GM12864 (cell line): ENCODE measurements at regions not wholly inside any gene's neighbourhood (a gene's known extent, or its start where the extent isn't known, plus 50 kb on each side); places are given as distances from the start of the nearest gene placed in this dataset.

ENCODE experiments used
- DNase-seq: peaks from one replicate; pipeline ENCODE4 v3.0.0-alpha.2; 2011; ENCODE audit warnings: low read depth
- H3K4me3 ChIP-seq: 2 replicates; pipeline ENCODE4 v1.5.1; 2011; ENCODE audit warnings: mild to moderate bottlenecking, low read depth, low read length, control low read depth
- TF ChIP-seq, protein P1 (sequence below): IDR thresholded peaks from 2 replicates; pipeline ENCODE4 v1.5.1; 2011; ENCODE audit warnings: low read depth, mild to moderate bottlenecking, moderate library complexity, low read length, control low read depth, inconsistent platforms; ENCODE audit errors: missing control alignments

DNA sequence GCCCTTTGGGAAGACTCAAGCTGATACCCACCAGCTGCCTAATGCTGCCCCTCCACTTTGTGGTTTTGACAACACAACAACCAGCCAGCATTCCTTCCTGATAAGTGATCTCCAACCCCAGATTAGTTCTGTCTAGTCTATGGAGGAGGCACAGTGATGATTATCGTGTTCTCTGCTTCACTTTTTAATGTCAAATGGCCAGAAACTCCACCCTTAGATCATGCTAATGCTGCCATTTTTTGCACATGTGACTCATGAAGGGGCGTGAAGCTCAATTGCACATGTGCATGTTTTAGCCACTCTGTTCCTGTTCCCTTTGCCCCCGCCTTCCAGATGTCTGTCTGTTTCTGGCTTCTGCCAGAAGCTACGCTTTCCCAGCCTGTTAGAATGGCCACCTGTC lies 199.8 kb downstream of the COG6 start:
- H3K4me3 ChIP-seq, result no peak overlapping the region
- TF ChIP-seq, protein P1, sequence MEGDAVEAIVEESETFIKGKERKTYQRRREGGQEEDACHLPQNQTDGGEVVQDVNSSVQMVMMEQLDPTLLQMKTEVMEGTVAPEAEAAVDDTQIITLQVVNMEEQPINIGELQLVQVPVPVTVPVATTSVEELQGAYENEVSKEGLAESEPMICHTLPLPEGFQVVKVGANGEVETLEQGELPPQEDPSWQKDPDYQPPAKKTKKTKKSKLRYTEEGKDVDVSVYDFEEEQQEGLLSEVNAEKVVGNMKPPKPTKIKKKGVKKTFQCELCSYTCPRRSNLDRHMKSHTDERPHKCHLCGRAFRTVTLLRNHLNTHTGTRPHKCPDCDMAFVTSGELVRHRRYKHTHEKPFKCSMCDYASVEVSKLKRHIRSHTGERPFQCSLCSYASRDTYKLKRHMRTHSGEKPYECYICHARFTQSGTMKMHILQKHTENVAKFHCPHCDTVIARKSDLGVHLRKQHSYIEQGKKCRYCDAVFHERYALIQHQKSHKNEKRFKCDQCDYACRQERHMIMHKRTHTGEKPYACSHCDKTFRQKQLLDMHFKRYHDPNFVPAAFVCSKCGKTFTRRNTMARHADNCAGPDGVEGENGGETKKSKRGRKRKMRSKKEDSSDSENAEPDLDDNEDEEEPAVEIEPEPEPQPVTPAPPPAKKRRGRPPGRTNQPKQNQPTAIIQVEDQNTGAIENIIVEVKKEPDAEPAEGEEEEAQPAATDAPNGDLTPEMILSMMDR, result no peak
- DNase-seq, result no peak

DNA sequence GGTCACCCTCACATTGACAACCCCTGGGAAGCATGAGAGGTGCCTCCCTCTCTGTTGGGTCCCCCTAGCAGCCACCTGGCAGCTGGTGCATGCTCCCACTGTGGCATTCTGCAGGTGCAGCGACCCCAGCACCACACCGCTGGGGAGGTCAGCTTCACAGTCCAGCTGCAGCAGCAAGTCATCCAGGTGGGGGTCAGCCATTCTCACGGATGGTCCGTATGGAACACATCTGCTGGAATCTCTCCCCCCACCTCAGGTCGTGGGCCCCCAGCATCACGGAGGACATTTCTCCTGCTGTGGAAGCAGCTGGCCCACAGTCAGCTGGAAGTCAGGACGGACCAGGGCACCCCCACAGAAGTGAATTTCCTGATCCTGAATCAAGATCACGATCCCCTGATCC lies 201.3 kb downstream of the COG6 start:
- TF ChIP-seq, protein P1, result no peak
- no peak for DNase-seq
- no peak overlapping the region for H3K4me3 ChIP-seq

DNA sequence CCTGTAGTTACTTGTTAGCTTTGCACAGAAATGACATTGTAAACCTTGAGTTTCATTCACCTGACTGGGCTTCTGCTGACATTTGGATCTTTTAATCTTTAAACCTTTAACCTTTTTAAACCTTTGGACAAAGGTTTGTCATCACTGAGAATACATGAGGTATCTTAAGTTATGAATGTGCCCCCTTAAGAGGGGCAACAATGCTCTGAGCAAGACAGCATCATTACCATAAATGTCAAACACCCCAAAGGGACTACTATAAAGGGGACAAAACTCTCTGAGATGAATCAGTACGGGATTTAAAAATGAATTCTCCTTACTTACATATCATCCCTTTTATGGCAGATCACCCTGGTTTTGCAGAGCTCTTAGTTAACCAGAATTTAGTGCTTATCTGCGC lies 203.3 kb downstream of the COG6 start:
- DNase-seq, result no peak
- TF ChIP-seq, protein P1, result no peak
- H3K4me3 ChIP-seq, result no peak overlapping the region

DNA sequence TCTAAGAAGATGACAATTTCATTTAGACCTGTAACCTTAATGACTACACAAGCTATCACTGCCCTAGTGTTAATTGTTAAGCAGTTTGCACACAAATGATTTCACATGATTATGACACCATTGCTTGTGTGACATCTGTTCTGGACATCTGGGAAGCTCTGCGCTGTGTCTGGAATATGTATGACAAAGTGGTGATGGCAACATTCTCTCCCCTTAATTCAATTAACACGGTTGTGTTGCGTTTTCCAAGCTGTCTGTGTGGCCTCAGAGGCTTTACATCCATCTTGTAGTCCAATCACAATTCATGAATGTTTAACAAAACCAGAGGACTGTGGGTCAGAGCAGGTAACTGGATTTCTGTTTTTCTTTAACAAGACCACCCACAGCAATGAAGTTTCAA lies 204.4 kb downstream of the COG6 start:
- no peak overlapping the region for H3K4me3 ChIP-seq
- TF ChIP-seq, protein P1, result no peak
- no peak for DNase-seq

DNA sequence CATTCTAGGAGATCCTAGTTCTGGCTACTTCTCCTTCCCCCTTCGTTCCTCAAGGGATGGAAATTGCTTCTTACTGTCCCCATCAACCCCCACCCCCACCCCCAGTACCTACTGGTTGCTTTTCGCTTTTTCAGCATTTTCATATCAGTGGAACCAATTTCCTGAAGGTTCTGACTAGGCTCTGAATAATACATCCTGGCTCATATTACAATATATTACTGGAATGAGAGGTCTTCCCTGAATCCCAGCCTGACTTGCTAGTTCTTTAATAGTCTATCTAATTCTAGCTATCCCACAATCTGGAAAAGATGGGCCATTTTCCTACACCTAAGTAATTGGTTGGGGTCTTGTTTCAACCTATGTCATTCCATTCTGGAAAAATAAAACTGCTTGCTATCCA lies 207.4 kb downstream of the COG6 start:
- no peak overlapping the region for H3K4me3 ChIP-seq
- TF ChIP-seq, protein P1, result no peak
- no peak for DNase-seq

DNA sequence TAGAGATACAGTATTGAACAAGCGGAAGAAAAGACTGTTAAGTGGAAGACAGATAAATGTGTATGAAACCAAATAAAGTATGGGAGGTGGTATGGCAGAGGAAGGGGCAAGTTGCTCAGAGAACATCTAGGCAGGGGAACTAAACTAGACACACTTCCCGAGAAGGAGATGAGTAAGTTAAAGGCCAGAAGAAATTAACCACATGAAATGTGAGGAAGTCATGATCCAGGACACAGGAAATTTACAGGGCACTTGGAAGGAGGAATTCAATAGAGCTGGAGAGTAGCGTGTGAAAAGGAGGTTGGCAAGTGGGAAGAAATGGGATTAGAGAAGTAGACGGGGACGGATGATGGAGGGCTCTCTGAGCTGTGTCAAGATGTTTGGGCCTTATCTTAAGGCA lies 208.8 kb downstream of the COG6 start:
- TF ChIP-seq, protein P1, result no peak

DNA sequence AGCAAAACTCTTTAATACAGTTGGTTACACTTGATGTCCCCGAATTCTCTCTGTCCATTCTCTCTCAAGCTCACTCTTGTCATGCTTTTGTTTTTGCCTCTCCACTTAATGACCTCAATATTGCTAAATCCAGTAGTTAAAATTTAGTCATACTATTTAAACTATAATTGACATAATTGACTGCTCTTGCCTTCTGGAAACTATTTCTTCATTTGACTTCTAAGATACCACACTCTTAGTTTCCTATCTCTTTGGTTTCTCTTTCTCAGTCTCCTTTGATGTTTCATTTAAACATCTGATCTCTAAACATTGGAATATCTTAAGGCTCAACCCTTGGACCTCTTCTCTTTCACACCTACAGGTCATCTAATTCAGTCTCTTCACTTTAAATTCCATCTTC lies 211.3 kb downstream of the COG6 start:
- TF ChIP-seq, protein P1, result no peak
- no peak for DNase-seq
- H3K4me3 ChIP-seq, result no peak overlapping the region

More for the DNA sequence above, 208.8 kb downstream of the COG6 start:
- no peak for DNase-seq
- H3K4me3 ChIP-seq, result no peak overlapping the region
